AG09309 (cell line): ENCODE measurements at regions not wholly inside any gene's neighbourhood (a gene's known extent, or its start where the extent isn't known, plus 50 kb on each side); places are given as distances from the start of the nearest gene placed in this dataset.

ENCODE experiments used
- DNase-seq: peaks from one replicate; pipeline ENCODE4 v3.0.0-alpha.2; 2010; ENCODE audit warnings: low read depth
- H3K4me3 ChIP-seq: 2 replicates; pipeline ENCODE4 v1.5.1; 2011; ENCODE audit warnings: mild to moderate bottlenecking, low read depth, low read length, moderate library complexity; ENCODE audit not compliant: control insufficient read depth
- TF ChIP-seq, protein P1 (sequence below): IDR thresholded peaks from 2 replicates; pipeline ENCODE4 v1.5.1; 2011; ENCODE audit warnings: mild to moderate bottlenecking, low read depth, low read length, inconsistent platforms; ENCODE audit not compliant: insufficient read depth, control insufficient read depth; ENCODE audit errors: missing control alignments

GRCh38 chr7:35370687-35371086 is 116.8 kb upstream of the TBX20 start:
- no peak for DNase-seq
- TF ChIP-seq, protein P1, sequence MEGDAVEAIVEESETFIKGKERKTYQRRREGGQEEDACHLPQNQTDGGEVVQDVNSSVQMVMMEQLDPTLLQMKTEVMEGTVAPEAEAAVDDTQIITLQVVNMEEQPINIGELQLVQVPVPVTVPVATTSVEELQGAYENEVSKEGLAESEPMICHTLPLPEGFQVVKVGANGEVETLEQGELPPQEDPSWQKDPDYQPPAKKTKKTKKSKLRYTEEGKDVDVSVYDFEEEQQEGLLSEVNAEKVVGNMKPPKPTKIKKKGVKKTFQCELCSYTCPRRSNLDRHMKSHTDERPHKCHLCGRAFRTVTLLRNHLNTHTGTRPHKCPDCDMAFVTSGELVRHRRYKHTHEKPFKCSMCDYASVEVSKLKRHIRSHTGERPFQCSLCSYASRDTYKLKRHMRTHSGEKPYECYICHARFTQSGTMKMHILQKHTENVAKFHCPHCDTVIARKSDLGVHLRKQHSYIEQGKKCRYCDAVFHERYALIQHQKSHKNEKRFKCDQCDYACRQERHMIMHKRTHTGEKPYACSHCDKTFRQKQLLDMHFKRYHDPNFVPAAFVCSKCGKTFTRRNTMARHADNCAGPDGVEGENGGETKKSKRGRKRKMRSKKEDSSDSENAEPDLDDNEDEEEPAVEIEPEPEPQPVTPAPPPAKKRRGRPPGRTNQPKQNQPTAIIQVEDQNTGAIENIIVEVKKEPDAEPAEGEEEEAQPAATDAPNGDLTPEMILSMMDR: no peak
- H3K4me3 ChIP-seq: no peak overlapping the region

DNA sequence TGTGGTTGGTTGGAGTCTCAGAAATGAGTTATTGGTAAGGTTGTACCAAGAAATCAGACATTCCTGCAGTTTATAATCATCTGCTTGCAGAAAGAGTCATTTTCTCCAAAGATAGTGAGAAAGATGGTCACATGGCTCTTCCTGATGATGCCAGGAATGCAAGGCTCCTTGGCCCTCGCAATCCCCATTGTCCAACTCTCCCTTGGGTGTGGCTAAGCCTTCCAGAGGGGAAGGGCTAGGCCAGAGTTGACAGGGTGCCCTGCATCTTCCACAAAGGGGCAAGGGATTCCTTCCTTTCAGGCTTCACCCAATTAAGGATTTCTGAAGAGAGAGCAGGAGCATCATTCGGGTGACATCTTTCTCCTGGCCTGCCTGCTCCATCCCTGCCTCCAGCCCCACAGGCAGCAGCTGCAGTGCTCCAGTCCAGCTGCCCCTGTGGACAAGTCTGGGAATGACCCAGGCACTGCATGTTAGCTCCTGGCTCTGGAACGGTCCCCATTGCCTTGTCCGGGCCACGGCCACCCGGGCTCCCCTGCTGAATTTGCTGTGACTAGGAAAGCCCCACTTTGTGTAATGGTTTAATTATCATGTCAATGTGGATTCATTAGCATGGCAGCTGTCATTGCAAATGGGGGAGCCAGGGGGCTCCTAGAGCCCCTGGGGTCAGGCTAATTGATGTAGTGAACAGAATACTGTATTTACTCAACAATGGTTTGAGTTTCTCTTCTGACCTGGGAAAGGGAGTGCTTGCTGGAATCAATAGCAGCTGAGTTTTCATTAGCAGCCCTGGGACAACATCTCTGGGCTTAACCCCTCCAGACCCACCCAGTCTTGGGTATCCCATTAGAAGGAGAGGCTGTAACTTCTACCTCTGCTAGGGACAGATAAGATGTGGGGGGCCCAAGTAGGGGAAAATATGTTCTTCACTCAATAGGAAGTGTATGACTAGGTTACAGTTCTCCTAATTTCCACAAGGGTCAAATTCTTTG is 112.6 kb upstream of the TBX20 start:
- H3K4me3 ChIP-seq: no peak overlapping the region
- no peak for DNase-seq
- TF ChIP-seq, protein P1: no peak

- TF ChIP-seq, protein P1: no peak
- no peak for DNase-seq
- no peak overlapping the region for H3K4me3 ChIP-seq
Measured at GRCh38 chr7:35365523-35365922, 111.6 kb upstream of the TBX20 start.

DNA sequence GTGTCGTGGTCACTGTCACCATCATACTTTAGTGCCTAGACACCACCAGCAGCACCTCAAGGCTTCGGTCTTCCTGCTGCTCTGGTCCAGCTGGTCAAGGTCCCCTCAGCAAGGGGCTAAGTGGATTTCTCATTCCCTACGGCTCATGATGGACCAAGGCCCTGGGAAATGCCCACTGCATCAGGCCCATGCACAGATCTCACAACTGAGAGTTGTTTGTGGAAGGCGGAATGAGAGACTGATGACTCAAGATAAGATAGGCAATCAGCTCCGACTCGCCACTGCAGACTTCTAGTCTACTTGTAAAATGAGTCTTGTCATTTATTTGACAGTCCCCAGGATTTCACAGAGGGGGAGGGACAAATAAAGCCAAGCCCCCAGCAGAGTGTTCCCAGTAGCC is 108.4 kb upstream of the TBX20 start:
- DNase-seq: no peak
- H3K4me3 ChIP-seq: no peak overlapping the region
- TF ChIP-seq, protein P1: no peak

DNA sequence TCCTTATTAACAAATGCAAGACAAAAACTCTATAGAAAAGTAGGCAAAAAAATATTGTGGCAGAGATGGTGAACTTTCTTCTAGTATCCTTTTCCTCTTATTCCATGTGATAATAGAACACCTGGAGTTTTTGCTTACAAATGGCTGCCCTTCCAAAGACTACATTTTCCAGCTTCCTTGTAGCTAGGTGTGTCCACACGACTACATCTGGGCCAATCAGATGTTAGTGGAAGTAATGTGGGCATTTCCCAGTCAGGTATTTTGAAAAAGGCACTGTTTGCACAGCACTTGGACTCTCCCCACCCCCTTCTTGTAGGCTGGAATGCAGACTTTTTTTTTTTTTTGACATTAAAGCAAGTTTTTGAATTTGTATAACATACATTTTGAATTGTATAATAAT is 105.5 kb upstream of the TBX20 start:
- TF ChIP-seq, protein P1: no peak
- no peak for DNase-seq

GRCh38 chr7:35356495-35356894 is 102.6 kb upstream of the TBX20 start:
- H3K4me3 ChIP-seq: no peak overlapping the region
- TF ChIP-seq, protein P1: no peak
- DNase-seq: no peak

More for the DNA sequence above, 105.5 kb upstream of the TBX20 start:
- no peak overlapping the region for H3K4me3 ChIP-seq

DNA sequence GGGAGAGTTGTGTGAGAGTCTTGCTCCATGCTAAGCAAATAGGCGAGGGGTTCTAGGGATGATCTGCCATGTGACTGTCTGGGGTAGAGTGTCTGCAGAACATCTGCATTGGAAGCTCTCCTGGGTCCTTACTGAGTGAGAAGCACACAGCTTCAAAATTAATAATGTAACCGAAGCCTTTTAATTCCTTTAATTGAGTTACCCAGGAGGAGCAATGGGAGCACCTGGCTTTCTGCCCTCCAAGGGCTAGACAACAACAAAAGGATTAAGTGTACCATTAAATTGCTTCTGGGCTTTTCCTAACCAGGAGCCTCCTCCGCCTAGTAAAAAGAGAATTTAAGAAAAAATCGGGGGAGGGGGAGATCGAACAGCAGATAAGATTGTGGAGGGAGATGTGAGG is 102.0 kb upstream of the TBX20 start:
- no peak overlapping the region for H3K4me3 ChIP-seq
- TF ChIP-seq, protein P1: no peak
- no peak for DNase-seq
